OCI-LY1 (cell line): ENCODE measurements at regions not wholly inside any gene's neighbourhood (a gene's known extent, or its start where the extent isn't known, plus 50 kb on each side); places are given as distances from the start of the nearest gene placed in this dataset.

Experiments
- EZH2 ChIP-seq: fragments of 200-600 bp; sonication (generic), shearing (Covaris generic); IDR thresholded peaks from 2 replicates; pipeline ENCODE4 v1.8.0; 2017; ENCODE audit warnings: borderline replicate concordance, mixed run types, mild to moderate bottlenecking, antibody characterized with exemption, low read length, moderate library complexity, mixed read lengths
- TF ChIP-seq, protein P1 (sequence below): fragments of 200-600 bp; sonication (generic), shearing (Covaris generic); IDR thresholded peaks from 2 replicates; pipeline ENCODE4 v1.5.1; 2017; ENCODE audit warnings: mild to moderate bottlenecking, antibody characterized with exemption, low read length, moderate library complexity, mixed read lengths

- TF ChIP-seq, protein P1, sequence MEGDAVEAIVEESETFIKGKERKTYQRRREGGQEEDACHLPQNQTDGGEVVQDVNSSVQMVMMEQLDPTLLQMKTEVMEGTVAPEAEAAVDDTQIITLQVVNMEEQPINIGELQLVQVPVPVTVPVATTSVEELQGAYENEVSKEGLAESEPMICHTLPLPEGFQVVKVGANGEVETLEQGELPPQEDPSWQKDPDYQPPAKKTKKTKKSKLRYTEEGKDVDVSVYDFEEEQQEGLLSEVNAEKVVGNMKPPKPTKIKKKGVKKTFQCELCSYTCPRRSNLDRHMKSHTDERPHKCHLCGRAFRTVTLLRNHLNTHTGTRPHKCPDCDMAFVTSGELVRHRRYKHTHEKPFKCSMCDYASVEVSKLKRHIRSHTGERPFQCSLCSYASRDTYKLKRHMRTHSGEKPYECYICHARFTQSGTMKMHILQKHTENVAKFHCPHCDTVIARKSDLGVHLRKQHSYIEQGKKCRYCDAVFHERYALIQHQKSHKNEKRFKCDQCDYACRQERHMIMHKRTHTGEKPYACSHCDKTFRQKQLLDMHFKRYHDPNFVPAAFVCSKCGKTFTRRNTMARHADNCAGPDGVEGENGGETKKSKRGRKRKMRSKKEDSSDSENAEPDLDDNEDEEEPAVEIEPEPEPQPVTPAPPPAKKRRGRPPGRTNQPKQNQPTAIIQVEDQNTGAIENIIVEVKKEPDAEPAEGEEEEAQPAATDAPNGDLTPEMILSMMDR: no peak
- no peak for TF ChIP-seq EZH2
These were observed 209.3 kb downstream of the AEBP2 start for GRCh38 chr12:19648591-19648990.
